Sigmoid colon (tissue), 6 donors: ENCODE measurements at regions not wholly inside any gene's neighbourhood (a gene's known extent, or its start where the extent isn't known, plus 50 kb on each side); places are given as distances from the start of the nearest gene placed in this dataset.
"Not testable (repeated sequence)": the region's sequence is repeated elsewhere in the genome, so short reads cannot be mapped to it uniquely, and the experiment has no call there.

ENCODE experiments used
- DNase-seq: peaks from one replicate; pipeline ENCODE4 v3.0.0-alpha.2; 2019
- H3K27ac ChIP-seq, 4 donors: fragments of 200-600 bp; sonication (generic); one replicate each; pipeline ENCODE4 v1.5.1; 2016 to 2019; ENCODE audit warnings: mild to moderate bottlenecking in 1 of 4
- H3K27me3 ChIP-seq, 3 donors: fragments of 200-600 bp; sonication (generic); one replicate each; pipeline ENCODE4 v1.5.1; 2019; ENCODE audit warnings: mild to moderate bottlenecking in 1 of 3
- H3K36me3 ChIP-seq, 4 donors: fragments of 200-600 bp; sonication (generic); one replicate each; pipeline ENCODE4 v1.5.1; 2016 to 2019
- H3K4me1 ChIP-seq, 4 donors: fragments of 200-600 bp; sonication (generic); one replicate each; pipeline ENCODE4 v1.5.1; 2017 to 2019
- H3K4me3 ChIP-seq, 4 donors: fragments of 200-600 bp; sonication (generic); one replicate each; pipeline ENCODE4 v1.5.1; 2017 to 2019; ENCODE audit warnings: mild to moderate bottlenecking in 2 of 4, moderate library complexity in 1 of 4
- H3K9me3 ChIP-seq, 4 donors: fragments of 200-600 bp in 3 of 4; sonication (generic) in 3 of 4; one replicate each; pipeline versions ENCODE4 v1.5.1 to v1.6.1; 2013 to 2019
- EP300 ChIP-seq, 4 donors: sonication (generic); formaldehyde crosslinking; IDR thresholded peaks; one replicate each; pipeline ENCODE4 v1.6.1; 2017; ENCODE audit warnings: antibody characterized with exemption in 4 of 4
- POLR2A ChIP-seq, 2 donors: fragments of 450-650 bp; IDR thresholded peaks; one replicate each; pipeline ENCODE4 v1.6.1; 2016; ENCODE audit warnings: antibody characterized with exemption in 2 of 2, mild to moderate bottlenecking in 2 of 2, moderate library complexity in 2 of 2
- POLR2AphosphoS5 ChIP-seq, 4 donors: sonication (generic); formaldehyde crosslinking; IDR thresholded peaks; one replicate each; pipeline ENCODE4 v1.6.1; 2017; ENCODE audit warnings: antibody characterized with exemption in 4 of 4
- WGBS, 2 donors: extraction: QIAGEN DNeasy Blood & Tissue Kit; methylation state at CpG; one replicate each; pipeline ENCODE4 v1.1.7; 2013; 5-methylcytosine and 5-hydroxymethylcytosine counted together
- intact Hi-C: fragments of 100-400 bp; cut with DNase I; formaldehyde crosslinking; loops from one replicate; pipeline ENCODE4 v1.15.1; 2023
- TF ChIP-seq, protein P1 (sequence below), 4 experiments: fragments of 450-650 bp in 3 of 4; fragments of 200-600 bp in 1 of 4; IDR thresholded peaks; one replicate each; pipeline ENCODE4 v1.5.1; 2016 to 2019; ENCODE audit warnings: antibody characterized with exemption in 4 of 4, mild to moderate bottlenecking in 3 of 4, moderate library complexity in 2 of 4
- donor health status: healthy with polysubstance abuse.
- donor health status: healthy.

DNA sequence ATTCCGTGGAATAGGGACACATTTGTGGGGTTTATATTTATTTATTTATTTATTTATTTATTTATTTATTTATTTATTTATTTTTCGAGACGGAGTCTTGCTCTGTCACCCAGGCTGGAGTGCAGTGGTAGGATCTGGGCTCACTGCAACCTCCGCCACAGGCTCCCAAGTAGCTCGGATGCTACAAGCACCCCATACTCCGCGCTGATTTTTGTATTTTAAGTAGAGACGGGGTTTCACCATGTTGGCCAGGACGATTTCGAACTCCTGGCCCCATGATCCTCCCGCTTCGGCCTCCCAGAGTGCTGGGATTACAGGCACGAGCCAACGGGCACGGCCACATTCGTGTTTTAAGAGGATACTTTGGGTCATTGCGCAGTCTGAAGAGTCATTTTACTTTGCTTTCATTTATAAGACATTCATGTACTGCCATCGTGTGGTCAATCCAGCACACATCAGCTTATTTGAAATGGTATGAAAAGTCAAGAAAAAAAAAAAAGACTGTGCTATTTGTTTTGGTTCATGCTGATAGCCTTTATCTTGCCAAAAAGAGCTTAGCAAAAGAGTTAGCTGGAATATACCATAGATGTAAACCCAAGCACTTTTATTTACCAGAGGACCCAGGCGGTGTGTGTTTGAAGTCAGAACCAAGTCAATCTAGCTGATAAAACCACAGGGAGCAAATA, 1075.0 kb downstream of the EPHA3 start:
- peak overlapping the region in 2 of 4 donors; percentile 22 to 35 for H3K4me3 ChIP-seq
- WGBS, 2 donors, result 25 to 32% methylated on average over 19 of the region's 19 CpGs
- H3K9me3 ChIP-seq, result not testable (repeated sequence)

DNA sequence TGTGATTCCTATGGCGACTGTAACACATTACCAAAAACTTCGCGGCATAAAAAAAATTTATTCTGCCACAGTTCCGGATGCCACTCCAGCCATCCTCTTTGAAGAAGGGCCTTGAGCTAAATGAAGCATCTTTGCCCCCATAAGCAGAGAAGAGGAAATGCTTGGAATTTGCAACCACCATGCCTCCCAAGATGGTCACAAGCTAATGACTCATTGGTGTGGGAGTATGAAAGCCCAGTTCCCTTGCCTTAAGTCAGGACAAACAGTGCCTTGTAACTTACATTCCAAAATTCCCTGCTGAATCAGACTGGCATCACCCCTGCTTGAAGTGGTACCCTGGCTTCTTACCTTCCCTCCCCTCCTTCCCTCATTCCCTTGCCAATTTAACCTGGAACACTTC, 1077.4 kb downstream of the EPHA3 start:
- H3K9me3 ChIP-seq, result no peaks in the 10 kb centered on the region
- 92 to 95% methylated on average over 4 of the region's 4 CpGs for WGBS, 2 donors
- peaks cover 0 to 6% (median 3%) of the 10 kb centered on the region in 3 donors for H3K27me3 ChIP-seq
- H3K4me3 ChIP-seq, result no peak overlapping the region
- no peak for DNase-seq
- TF ChIP-seq EP300 (IDR thresholded peaks at IDR 0.05), result no peak
- TF ChIP-seq POLR2A (IDR thresholded peaks at IDR 0.05), result no peak
- no peak for TF ChIP-seq POLR2AphosphoS5 (IDR thresholded peaks at IDR 0.05)
- TF ChIP-seq, protein P1, sequence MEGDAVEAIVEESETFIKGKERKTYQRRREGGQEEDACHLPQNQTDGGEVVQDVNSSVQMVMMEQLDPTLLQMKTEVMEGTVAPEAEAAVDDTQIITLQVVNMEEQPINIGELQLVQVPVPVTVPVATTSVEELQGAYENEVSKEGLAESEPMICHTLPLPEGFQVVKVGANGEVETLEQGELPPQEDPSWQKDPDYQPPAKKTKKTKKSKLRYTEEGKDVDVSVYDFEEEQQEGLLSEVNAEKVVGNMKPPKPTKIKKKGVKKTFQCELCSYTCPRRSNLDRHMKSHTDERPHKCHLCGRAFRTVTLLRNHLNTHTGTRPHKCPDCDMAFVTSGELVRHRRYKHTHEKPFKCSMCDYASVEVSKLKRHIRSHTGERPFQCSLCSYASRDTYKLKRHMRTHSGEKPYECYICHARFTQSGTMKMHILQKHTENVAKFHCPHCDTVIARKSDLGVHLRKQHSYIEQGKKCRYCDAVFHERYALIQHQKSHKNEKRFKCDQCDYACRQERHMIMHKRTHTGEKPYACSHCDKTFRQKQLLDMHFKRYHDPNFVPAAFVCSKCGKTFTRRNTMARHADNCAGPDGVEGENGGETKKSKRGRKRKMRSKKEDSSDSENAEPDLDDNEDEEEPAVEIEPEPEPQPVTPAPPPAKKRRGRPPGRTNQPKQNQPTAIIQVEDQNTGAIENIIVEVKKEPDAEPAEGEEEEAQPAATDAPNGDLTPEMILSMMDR (IDR thresholded peaks at IDR 0.05), result no peak
- no peaks in the 10 kb centered on the region for H3K36me3 ChIP-seq
- intact Hi-C loops, result no loop called here
- no peak overlapping the region for H3K27ac ChIP-seq
- peaks cover 0 to 6% (median 2%) of the 10 kb centered on the region in 4 donors for H3K4me1 ChIP-seq

More for the DNA sequence above, 1075.0 kb downstream of the EPHA3 start:
- H3K27ac ChIP-seq, H3K27me3 ChIP-seq, H3K4me1 ChIP-seq, H3K36me3 ChIP-seq: not testable (repeated sequence)
- DNase-seq, result peak; percentile 53
- TF ChIP-seq, protein P1 (IDR thresholded peaks at IDR 0.05), result peak in 2 of 4 experiments; percentile 23 to 46
- intact Hi-C loops, result loop anchor here (2.0 kb wide), 1 partner anchor 1980 kb away; no protein-coding TSS in a partner anchor

DNA sequence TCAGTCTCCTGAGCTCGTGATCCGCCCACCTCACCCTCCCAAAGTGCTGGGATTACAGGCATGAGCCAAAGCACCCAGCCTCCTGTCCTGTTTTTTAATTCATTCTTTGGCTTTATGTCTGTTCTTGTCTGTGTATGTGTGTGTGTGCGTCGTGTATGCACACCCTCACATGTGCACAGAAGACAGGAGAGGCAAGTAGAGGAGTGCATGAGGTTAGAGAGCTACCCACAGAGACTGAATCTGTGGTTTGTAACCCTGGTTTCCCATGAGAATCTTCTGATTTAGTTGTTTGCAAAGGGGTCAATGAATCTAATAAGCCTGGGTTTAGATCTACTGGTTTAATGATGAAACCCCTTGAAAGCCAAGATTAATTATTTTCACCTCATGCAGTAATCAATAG, 1090.0 kb downstream of the EPHA3 start:
- H3K9me3 ChIP-seq, H3K36me3 ChIP-seq, intact Hi-C loops, H3K4me1 ChIP-seq, H3K27ac ChIP-seq, H3K4me3 ChIP-seq, DNase-seq, H3K27me3 ChIP-seq: not testable (repeated sequence)
- 88 to 94% methylated on average over 4 of the region's 4 CpGs for WGBS, 2 donors

DNA sequence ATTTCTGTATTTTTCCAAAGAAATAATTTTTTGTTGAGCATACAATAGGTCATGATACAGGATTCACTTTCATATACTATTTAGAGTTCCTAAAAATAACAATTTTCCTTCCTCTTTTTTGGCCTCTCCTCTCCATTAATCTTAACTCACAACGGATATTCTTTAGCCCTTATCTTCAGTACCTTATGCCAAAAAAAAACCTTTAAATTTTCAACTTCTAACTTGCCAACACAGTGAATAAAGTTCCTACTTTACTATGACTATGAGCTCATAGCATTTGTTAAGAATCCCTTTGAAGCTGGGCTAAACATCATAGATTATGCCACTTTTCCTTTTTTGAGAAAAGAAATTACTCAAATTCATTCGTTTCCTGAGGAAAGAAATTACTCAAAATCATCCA, 1095.5 kb downstream of the EPHA3 start:
- not testable (repeated sequence) for H3K4me3 ChIP-seq

DNA sequence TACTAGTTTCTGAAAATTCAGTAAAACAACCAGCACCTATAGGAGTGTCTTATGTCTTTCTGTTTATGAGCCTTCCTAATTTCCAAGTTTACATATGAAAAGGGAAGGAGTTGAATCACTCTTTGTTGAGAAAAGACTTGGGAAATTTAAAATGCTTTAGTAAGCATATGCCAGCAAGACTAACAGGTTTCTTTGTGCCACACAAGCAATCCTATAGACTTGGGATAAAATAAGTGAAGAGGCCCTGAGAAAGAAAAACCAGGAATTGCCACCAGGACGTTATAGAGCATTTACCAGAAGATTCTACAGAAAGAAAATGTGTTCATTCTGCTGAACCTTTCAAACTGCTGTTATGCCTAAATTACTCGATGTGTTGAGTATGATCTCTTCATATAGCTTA, 1099.1 kb downstream of the EPHA3 start:
- H3K36me3 ChIP-seq, intact Hi-C loops: not testable (repeated sequence)
- 51 to 68% methylated on average over 2 of the region's 2 CpGs for WGBS, 2 donors

More for the DNA sequence above, 1095.5 kb downstream of the EPHA3 start:
- H3K36me3 ChIP-seq, H3K4me1 ChIP-seq, H3K27ac ChIP-seq, H3K9me3 ChIP-seq, H3K27me3 ChIP-seq, DNase-seq, intact Hi-C loops: not testable (repeated sequence)
- 43 to 66% methylated on average over 2 of the region's 2 CpGs for WGBS, 2 donors

DNA sequence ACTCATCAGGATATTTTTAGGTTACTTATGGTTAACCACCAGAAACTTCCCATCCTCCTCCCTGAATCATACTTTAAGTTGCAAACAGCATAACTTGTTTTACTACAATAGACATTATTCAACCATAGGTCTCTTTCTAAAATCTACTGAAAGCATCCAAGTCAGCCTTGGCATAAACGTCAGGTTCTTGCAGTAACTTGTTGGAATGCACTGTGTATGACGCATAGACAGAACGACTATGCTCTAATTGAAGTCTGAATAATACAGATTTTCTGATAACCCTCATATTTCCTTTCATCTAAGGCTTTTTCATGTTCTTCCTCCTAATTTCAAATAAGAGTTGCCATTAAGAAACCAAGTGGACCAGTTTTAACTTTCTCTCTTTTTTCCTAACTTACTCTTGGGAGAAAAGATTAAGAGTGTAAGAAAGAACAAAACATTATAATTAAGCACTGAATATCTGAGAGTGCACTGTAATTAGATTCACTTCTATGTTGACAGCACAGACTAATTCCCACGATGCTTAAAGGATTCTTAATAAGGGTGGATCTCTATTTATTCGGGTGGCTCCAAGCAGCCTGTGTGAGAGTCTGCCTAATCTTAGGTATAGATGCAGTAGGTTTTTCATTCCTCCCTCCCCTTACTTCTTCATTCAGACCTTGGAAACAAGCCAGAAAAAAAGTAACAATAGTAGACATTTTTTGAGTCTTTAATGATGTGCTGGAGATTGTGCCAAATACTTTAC, 1100.1 kb downstream of the EPHA3 start:
- 80 to 87% methylated on average over 5 of the region's 5 CpGs for WGBS, 2 donors
- H3K4me3 ChIP-seq, H3K4me1 ChIP-seq, DNase-seq, H3K9me3 ChIP-seq, H3K27me3 ChIP-seq, H3K36me3 ChIP-seq, H3K27ac ChIP-seq, intact Hi-C loops: not testable (repeated sequence)

More for the DNA sequence above, 1099.1 kb downstream of the EPHA3 start:
- H3K9me3 ChIP-seq, H3K4me1 ChIP-seq, H3K4me3 ChIP-seq, H3K27ac ChIP-seq, DNase-seq, H3K27me3 ChIP-seq: not testable (repeated sequence)

DNA sequence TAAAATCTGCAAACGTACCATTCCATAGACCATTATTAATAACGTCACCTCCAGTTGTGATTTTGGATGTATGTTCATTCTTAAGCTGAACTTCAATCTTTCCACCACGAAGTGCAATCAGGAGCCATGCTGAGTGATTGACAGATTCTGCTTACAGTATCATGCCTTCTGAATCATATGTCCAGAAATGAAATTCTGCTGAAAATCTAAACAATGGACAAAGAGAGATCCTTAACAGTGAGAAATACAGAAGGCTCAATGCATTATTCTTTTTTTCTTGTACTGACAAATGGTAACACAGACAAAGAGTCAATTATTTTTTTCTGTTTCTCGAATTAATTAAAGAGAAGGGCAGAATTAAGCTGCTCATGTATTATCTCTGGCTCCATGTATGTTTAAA, 1114.5 kb downstream of the EPHA3 start:
- H3K27me3 ChIP-seq, result no peaks in the 10 kb centered on the region
- H3K4me3 ChIP-seq, result no peak overlapping the region
- no peak for DNase-seq
- 60 to 78% methylated on average over 4 of the region's 4 CpGs for WGBS, 2 donors
- H3K36me3 ChIP-seq, result no peaks in the 10 kb centered on the region
- TF ChIP-seq POLR2AphosphoS5 (IDR thresholded peaks at IDR 0.05) (no peak), EP300 (IDR thresholded peaks at IDR 0.05) (no peak), POLR2A (IDR thresholded peaks at IDR 0.05) (no peak)
- TF ChIP-seq, protein P1 (IDR thresholded peaks at IDR 0.05), result no peak
- no peaks in the 10 kb centered on the region for H3K4me1 ChIP-seq
- intact Hi-C loops, result no loop called here
- no peak overlapping the region for H3K27ac ChIP-seq
- peaks cover 0 to 1% (median 0%) of the 10 kb centered on the region in 4 donors for H3K9me3 ChIP-seq
